ENCODE measurements at regions not wholly inside any gene's neighbourhood (a gene's known extent, or its start where the extent isn't known, plus 50 kb on each side); places are given as distances from the start of the nearest gene placed in this dataset.

- Histone ChIP-seq H3K36me3 (ENCODE audit: control insufficient read depth in 2 of 2, insufficient read depth in 2 of 2, low read length in 1 of 2) (no peaks in the 10 kb centered on the region), H3K9me3 (ENCODE audit: control insufficient read depth in 2 of 2, insufficient read depth in 1 of 2, low read length in 1 of 2) (no peaks in the 10 kb centered on the region), H3K4me3 (ENCODE audit: low read length in 2 of 2) (no peak overlapping the region), H3K27ac (ENCODE audit: low read depth in 1 of 2, low read length in 1 of 2) (no peak overlapping the region), H3K27me3 (ENCODE audit: control insufficient read depth in 2 of 2, insufficient read depth in 1 of 2, low read length in 1 of 2) (no peaks in the 10 kb centered on the region), H3K4me1 (ENCODE audit: control insufficient read depth in 2 of 2, insufficient read depth in 2 of 2, low read length in 2 of 2) (no peaks in the 10 kb centered on the region)
- WGBS: 97% methylated on average over 8 of the region's 8 CpGs
- DNase-seq (ENCODE audit: low read depth in 6 of 9, low spot score in 9 of 9): no peak
Observed at GRCh38 chr6:108734271-108734922, 113.8 kb upstream of the ARMC2 start.

DNA sequence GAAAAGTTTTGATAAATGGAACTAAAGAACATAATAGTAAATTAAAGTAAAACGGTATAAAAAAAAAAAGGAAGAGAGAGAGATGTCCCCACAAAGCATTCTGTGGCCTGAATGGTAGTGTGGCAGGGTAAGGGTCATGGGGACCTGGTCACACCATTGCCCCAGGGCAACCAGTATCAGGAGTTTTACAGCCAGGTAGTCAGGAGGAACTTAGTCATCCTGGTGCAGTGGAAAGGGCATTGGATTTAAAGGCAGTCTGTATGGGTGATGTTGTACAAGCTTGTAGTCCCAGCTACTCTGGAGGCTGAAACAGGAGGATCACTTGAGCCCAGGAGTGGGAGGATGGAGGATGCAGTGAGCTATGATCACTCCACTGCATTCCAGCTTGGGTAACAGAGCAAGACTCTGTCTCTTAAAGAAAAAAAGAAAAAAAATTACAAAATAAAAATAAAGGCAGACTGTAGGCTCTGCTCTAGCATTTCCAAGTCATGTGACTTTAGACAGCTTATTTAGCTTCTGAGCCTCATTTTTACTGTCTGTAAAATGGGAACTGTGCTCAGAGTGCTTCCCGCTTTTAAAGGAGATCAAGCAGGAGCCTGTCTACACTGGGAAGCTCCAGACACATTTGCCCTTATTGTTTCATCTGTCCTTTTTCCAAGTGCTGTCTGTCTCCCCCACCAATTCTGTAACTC lies 112.8 kb upstream of the ARMC2 start:
- H3K4me3 ChIP-seq (ENCODE audit: low read length in 2 of 2): no peak overlapping the region
- H3K27ac ChIP-seq (ENCODE audit: low read depth in 1 of 2, low read length in 1 of 2): no peak overlapping the region
- H3K4me1 ChIP-seq (ENCODE audit: control insufficient read depth in 2 of 2, insufficient read depth in 2 of 2, low read length in 2 of 2): no peaks in the 10 kb centered on the region

DNA sequence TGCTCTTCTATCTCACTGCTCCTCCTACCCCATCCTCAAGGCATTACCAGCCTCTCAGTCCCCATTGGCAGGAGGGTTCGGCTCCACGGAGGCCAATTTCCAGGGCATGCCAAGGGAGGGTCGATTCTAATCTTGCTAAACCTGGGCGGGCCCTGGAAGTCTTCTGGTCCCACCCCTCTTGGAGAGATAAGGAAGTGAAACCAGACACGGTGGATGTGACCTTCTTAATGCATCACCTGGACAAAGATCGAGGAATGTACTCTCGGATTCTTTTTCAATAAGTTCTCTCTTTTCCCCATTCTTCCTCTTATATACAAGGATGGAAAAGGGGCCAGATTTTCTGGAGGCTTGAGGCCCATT lies 112.2 kb upstream of the ARMC2 start:
- 89% methylated on average over 7 of the region's 7 CpGs for WGBS
- no peaks in the 10 kb centered on the region for H3K27me3 ChIP-seq (ENCODE audit: control insufficient read depth in 2 of 2, insufficient read depth in 1 of 2, low read length in 1 of 2)
- DNase-seq (ENCODE audit: low read depth in 6 of 9, low spot score in 9 of 9): no peak
- H3K4me3 ChIP-seq (ENCODE audit: low read length in 2 of 2): no peak overlapping the region
- no peaks in the 10 kb centered on the region for H3K9me3 ChIP-seq (ENCODE audit: control insufficient read depth in 2 of 2, insufficient read depth in 1 of 2, low read length in 1 of 2)
- H3K27ac ChIP-seq (ENCODE audit: low read depth in 1 of 2, low read length in 1 of 2): no peak overlapping the region
- H3K36me3 ChIP-seq (ENCODE audit: control insufficient read depth in 2 of 2, insufficient read depth in 2 of 2, low read length in 1 of 2): no peaks in the 10 kb centered on the region
- H3K4me1 ChIP-seq (ENCODE audit: control insufficient read depth in 2 of 2, insufficient read depth in 2 of 2, low read length in 2 of 2): no peaks in the 10 kb centered on the region

More for the DNA sequence above, 112.8 kb upstream of the ARMC2 start:
- DNase-seq (ENCODE audit: low read depth in 6 of 9, low spot score in 9 of 9): no peak
- H3K27me3 ChIP-seq (ENCODE audit: control insufficient read depth in 2 of 2, insufficient read depth in 1 of 2, low read length in 1 of 2): no peaks in the 10 kb centered on the region
- H3K9me3 ChIP-seq (ENCODE audit: control insufficient read depth in 2 of 2, insufficient read depth in 1 of 2, low read length in 1 of 2): no peaks in the 10 kb centered on the region
- 95% methylated on average over 2 of the region's 2 CpGs for WGBS
- no peaks in the 10 kb centered on the region for H3K36me3 ChIP-seq (ENCODE audit: control insufficient read depth in 2 of 2, insufficient read depth in 2 of 2, low read length in 1 of 2)

DNA sequence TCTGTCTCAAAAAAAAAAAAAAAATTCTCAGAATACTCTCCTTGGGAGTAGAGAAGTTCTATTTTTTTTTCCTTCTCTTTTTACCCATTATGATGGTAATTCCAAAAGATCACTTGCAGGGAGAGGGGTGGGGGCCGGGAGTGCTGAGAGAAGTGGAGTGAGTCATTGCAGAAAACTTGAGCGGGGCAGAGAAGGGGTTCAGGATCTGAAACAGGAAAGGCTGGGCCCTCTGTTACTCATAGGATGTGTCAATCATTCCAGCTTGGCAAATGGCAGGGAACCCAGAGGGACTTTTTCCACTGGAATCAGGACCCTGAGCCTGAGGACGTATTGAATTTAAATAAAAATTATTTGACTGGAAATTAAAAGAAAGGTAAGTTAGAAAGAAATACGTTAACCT lies 111.4 kb upstream of the ARMC2 start:
- Histone ChIP-seq H3K4me1 (ENCODE audit: control insufficient read depth in 2 of 2, insufficient read depth in 2 of 2, low read length in 2 of 2) (no peaks in the 10 kb centered on the region), H3K27me3 (ENCODE audit: control insufficient read depth in 2 of 2, insufficient read depth in 1 of 2, low read length in 1 of 2) (no peaks in the 10 kb centered on the region), H3K4me3 (ENCODE audit: low read length in 2 of 2) (no peak overlapping the region), H3K27ac (ENCODE audit: low read depth in 1 of 2, low read length in 1 of 2) (no peak overlapping the region), H3K36me3 (ENCODE audit: control insufficient read depth in 2 of 2, insufficient read depth in 2 of 2, low read length in 1 of 2) (no peaks in the 10 kb centered on the region), H3K9me3 (ENCODE audit: control insufficient read depth in 2 of 2, insufficient read depth in 1 of 2, low read length in 1 of 2) (no peaks in the 10 kb centered on the region)
- DNase-seq (ENCODE audit: low read depth in 6 of 9, low spot score in 9 of 9): no peak
- 58% methylated on average over 4 of the region's 4 CpGs for WGBS

- no peak overlapping the region for H3K27ac ChIP-seq (ENCODE audit: low read depth in 1 of 2, low read length in 1 of 2)
- no peak overlapping the region for H3K4me3 ChIP-seq (ENCODE audit: low read length in 2 of 2)
- H3K27me3 ChIP-seq (ENCODE audit: control insufficient read depth in 2 of 2, insufficient read depth in 1 of 2, low read length in 1 of 2): no peaks in the 10 kb centered on the region
- no peaks in the 10 kb centered on the region for H3K4me1 ChIP-seq (ENCODE audit: control insufficient read depth in 2 of 2, insufficient read depth in 2 of 2, low read length in 2 of 2)
- H3K36me3 ChIP-seq (ENCODE audit: control insufficient read depth in 2 of 2, insufficient read depth in 2 of 2, low read length in 1 of 2): no peaks in the 10 kb centered on the region
- no peak for DNase-seq (ENCODE audit: low read depth in 6 of 9, low spot score in 9 of 9)
- 97% methylated on average over 18 of the region's 18 CpGs for WGBS
- no peaks in the 10 kb centered on the region for H3K9me3 ChIP-seq (ENCODE audit: control insufficient read depth in 2 of 2, insufficient read depth in 1 of 2, low read length in 1 of 2)
Observed at GRCh38 chr6:108737594-108738546, 110.4 kb upstream of the ARMC2 start.

GRCh38 chr6:108738684-108739416 lies 109.4 kb upstream of the ARMC2 start:
- Histone ChIP-seq H3K4me1 (ENCODE audit: control insufficient read depth in 2 of 2, insufficient read depth in 2 of 2, low read length in 2 of 2) (no peaks in the 10 kb centered on the region), H3K36me3 (ENCODE audit: control insufficient read depth in 2 of 2, insufficient read depth in 2 of 2, low read length in 1 of 2) (no peaks in the 10 kb centered on the region), H3K27ac (ENCODE audit: low read depth in 1 of 2, low read length in 1 of 2) (no peak overlapping the region), H3K4me3 (ENCODE audit: low read length in 2 of 2) (no peak overlapping the region), H3K27me3 (ENCODE audit: control insufficient read depth in 2 of 2, insufficient read depth in 1 of 2, low read length in 1 of 2) (no peaks in the 10 kb centered on the region), H3K9me3 (ENCODE audit: control insufficient read depth in 2 of 2, insufficient read depth in 1 of 2, low read length in 1 of 2) (no peaks in the 10 kb centered on the region)
- WGBS: 96% methylated on average over 16 of the region's 16 CpGs
- no peak for DNase-seq (ENCODE audit: low read depth in 6 of 9, low spot score in 9 of 9)

DNA sequence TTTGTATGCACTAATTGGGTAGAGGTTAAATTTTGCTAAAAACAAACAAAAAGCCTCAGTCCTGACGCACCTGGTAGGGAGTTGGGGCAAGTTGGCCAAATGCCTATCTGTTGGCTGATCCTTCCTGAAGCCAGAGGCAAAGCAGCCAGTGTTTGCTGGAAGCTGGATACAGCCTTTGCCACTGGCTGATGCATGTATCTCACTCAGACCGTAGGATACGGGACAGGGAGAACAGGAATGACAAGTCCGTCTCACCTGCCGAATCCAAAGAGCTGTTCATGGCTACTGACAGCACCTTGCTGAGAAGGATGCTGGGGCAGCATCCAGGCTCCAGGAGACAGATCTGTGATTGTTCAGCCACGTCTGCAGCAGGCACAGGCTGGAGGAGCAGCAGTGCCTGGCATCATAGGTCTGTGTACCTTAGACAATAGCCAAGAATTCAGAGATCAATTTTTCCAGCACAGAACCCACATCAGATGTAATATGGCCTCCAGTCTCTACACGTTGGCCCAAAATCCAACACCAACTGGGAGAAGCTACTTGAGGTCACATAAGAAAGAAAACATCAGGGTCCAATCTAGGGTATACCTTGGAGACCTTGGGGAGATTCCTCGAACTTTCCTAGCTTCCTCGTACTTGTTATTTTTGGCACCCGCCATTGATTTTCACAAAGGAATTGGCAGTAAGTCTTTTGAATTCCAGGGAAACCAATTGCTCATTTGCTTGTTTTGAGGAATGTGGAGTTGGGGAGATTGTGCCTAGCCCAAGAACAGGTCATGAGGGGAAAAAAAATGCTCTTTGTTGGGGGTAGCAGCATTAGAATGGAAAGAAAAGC lies 108.5 kb upstream of the ARMC2 start:
- no peak overlapping the region for H3K4me3 ChIP-seq (ENCODE audit: low read length in 2 of 2)
- H3K27me3 ChIP-seq (ENCODE audit: control insufficient read depth in 2 of 2, insufficient read depth in 1 of 2, low read length in 1 of 2): no peaks in the 10 kb centered on the region
- H3K36me3 ChIP-seq (ENCODE audit: control insufficient read depth in 2 of 2, insufficient read depth in 2 of 2, low read length in 1 of 2): no peaks in the 10 kb centered on the region
- H3K27ac ChIP-seq (ENCODE audit: low read depth in 1 of 2, low read length in 1 of 2): no peak overlapping the region
- 93% methylated on average over 10 of the region's 10 CpGs for WGBS
- no peak for DNase-seq (ENCODE audit: low read depth in 6 of 9, low spot score in 9 of 9)
- no peaks in the 10 kb centered on the region for H3K9me3 ChIP-seq (ENCODE audit: control insufficient read depth in 2 of 2, insufficient read depth in 1 of 2, low read length in 1 of 2)
- no peaks in the 10 kb centered on the region for H3K4me1 ChIP-seq (ENCODE audit: control insufficient read depth in 2 of 2, insufficient read depth in 2 of 2, low read length in 2 of 2)

DNA sequence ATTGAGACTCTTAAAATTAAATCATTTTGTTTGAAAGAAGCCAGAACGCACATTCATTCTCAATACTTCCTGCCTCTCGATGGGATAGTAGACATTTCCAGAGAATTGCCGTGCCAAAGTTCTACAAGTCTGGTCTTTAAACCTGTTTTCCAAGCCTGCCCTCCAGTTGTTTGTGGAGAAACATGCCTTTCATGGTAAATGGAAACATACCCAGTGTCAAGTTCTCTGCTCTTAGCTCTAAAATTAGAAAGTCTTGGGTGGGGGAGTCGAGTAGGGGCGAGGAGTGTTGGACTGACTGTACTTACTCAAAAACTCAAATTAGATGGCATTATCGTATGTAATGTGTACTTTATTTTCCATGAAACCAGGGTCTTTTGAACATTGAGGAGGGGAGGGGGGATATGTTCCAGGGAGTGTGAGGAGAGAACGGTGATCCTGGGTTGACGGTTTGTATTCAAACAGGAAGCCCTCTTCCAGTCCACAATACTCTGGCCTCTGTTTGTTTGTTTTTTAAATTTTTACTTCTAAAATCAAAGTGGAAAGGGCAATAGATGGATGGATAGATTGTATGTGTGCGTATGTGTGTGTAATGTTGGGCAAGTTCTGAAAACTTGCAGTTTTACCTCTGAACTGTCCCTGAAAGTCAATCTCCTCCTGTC lies 106.8 kb upstream of the ARMC2 start:
- no peaks in the 10 kb centered on the region for H3K36me3 ChIP-seq (ENCODE audit: control insufficient read depth in 2 of 2, insufficient read depth in 2 of 2, low read length in 1 of 2)
- H3K4me1 ChIP-seq (ENCODE audit: control insufficient read depth in 2 of 2, insufficient read depth in 2 of 2, low read length in 2 of 2): no peaks in the 10 kb centered on the region
- H3K9me3 ChIP-seq (ENCODE audit: control insufficient read depth in 2 of 2, insufficient read depth in 1 of 2, low read length in 1 of 2): no peaks in the 10 kb centered on the region
- DNase-seq (ENCODE audit: low read depth in 6 of 9, low spot score in 9 of 9): no peak
- no peak overlapping the region for H3K4me3 ChIP-seq (ENCODE audit: low read length in 2 of 2)
- no peaks in the 10 kb centered on the region for H3K27me3 ChIP-seq (ENCODE audit: control insufficient read depth in 2 of 2, insufficient read depth in 1 of 2, low read length in 1 of 2)
- no peak overlapping the region for H3K27ac ChIP-seq (ENCODE audit: low read depth in 1 of 2, low read length in 1 of 2)
- WGBS: 95% methylated on average over 9 of the region's 9 CpGs

All from thymus (tissue), 11 donors.